GM23338 (cell line): ENCODE measurements at regions not wholly inside any gene's neighbourhood (a gene's known extent, or its start where the extent isn't known, plus 50 kb on each side); places are given as distances from the start of the nearest gene placed in this dataset.

Experiments
- CREB1 ChIP-seq: fragments of 250-450 bp; sonication (Bioruptor Pico); IDR thresholded peaks from 2 replicates; pipeline ENCODE4 v1.5.0; 2020; ENCODE audit warnings: low read depth, mild to moderate bottlenecking, moderate library complexity
- CTCF ChIP-seq, 2 experiments: fragments of 200-600 bp in 1 of 2; sonication (generic) in 1 of 2; conservative IDR thresholded peaks; 2 replicates each; pipeline versions ENCODE4 v1.5.1 to v1.6.1; 2016 to 2017; ENCODE audit warnings: antibody characterized with exemption in 2 of 2, low read depth in 2 of 2, mild to moderate bottlenecking in 2 of 2, moderate library complexity in 1 of 2
- ETS1 ChIP-seq: IDR thresholded peaks from 2 replicates; pipeline ENCODE4 v1.6.1; 2016; ENCODE audit warnings: antibody characterized with exemption
- EZH2 ChIP-seq: fragments of 200-600 bp; sonication (generic); IDR thresholded peaks from one replicate; pipeline ENCODE4 v1.8.0; 2017; ENCODE audit warnings: antibody characterized with exemption, mild to moderate bottlenecking, low read depth; ENCODE audit not compliant: unreplicated experiment
- EZH2phosphoT487 ChIP-seq: fragments of 200-600 bp; sonication (generic); IDR thresholded peaks from one replicate; pipeline ENCODE4 v1.8.1; 2018; ENCODE audit warnings: antibody characterized with exemption; ENCODE audit not compliant: unreplicated experiment
- JUNB ChIP-seq: IDR thresholded peaks from one replicate; pipeline ENCODE4 v1.6.1; 2016; ENCODE audit warnings: antibody characterized with exemption; ENCODE audit not compliant: unreplicated experiment
- POLR2AphosphoS5 ChIP-seq: IDR thresholded peaks from 2 replicates; pipeline ENCODE4 v1.6.1; 2016; ENCODE audit warnings: antibody characterized with exemption, low read depth
- STAT1 ChIP-seq: IDR thresholded peaks from one replicate; pipeline ENCODE4 v1.6.1; 2016; ENCODE audit warnings: antibody characterized with exemption; ENCODE audit not compliant: unreplicated experiment
- ZNF114 ChIP-seq: fragments of 250-450 bp; sonication (Bioruptor Pico); IDR thresholded peaks from 2 replicates; pipeline ENCODE4 v1.5.0; 2020; ENCODE audit warnings: mild to moderate bottlenecking, moderate library complexity
- ZNF331 ChIP-seq: fragments of 250-450 bp; sonication (Bioruptor Pico); IDR thresholded peaks from 2 replicates; pipeline ENCODE4 v1.5.0; 2020; ENCODE audit warnings: low read depth, mild to moderate bottlenecking, moderate library complexity
- ZNF462 ChIP-seq: fragments of 250-450 bp; sonication (Bioruptor Pico); IDR thresholded peaks from 2 replicates; pipeline ENCODE4 v1.5.0; 2020; ENCODE audit warnings: mild to moderate bottlenecking, moderate library complexity

GRCh38 chr5:57710126-57710525 is 227.5 kb upstream of the ACTBL2 start (continued):
- TF ChIP-seq ZNF462 (CRISPR knock-in tag) (no peak), JUNB (no peak), ZNF114 (CRISPR knock-in tag) (no peak), CTCF (conservative IDR thresholded peaks at IDR 0.05; ENCODE audit: low read depth in 2 of 2) (no peak), POLR2AphosphoS5 (no peak), EZH2 (no peak), EZH2phosphoT487 (no peak), STAT1 (no peak), CREB1 (CRISPR knock-in tag) (no peak), ETS1 (no peak), ZNF331 (CRISPR knock-in tag) (no peak)
